Parathyroid adenoma (tissue), 2 donors: ENCODE measurements at regions not wholly inside any gene's neighbourhood (a gene's known extent, or its start where the extent isn't known, plus 50 kb on each side); places are given as distances from the start of the nearest gene placed in this dataset.

Experiments used
- H2AFZ ChIP-seq: fragments of 300-600 bp; sonication (generic); one replicate; pipeline ENCODE4 v1.7.0; 2017; ENCODE audit warnings: antibody characterized with exemption, mild to moderate bottlenecking
- H3K27ac ChIP-seq: fragments of 300-600 bp; sonication (generic); one replicate; pipeline ENCODE4 v1.7.0; 2017
- H3K27me3 ChIP-seq: fragments of 300-600 bp; sonication (generic); one replicate; pipeline ENCODE4 v1.7.0; 2017; ENCODE audit warnings: low read length; ENCODE audit not compliant: control insufficient read depth, insufficient read depth
- H3K36me3 ChIP-seq: fragments of 300-600 bp; sonication (generic); one replicate; pipeline ENCODE4 v1.7.0; 2017; ENCODE audit warnings: low read length; ENCODE audit not compliant: control insufficient read depth, insufficient read depth
- H3K4me1 ChIP-seq: fragments of 300-600 bp; sonication (generic); one replicate; pipeline ENCODE4 v1.7.0; 2017; ENCODE audit warnings: control low read depth
- H3K4me2 ChIP-seq: fragments of 300-600 bp; sonication (generic); one replicate; pipeline ENCODE4 v1.7.0; 2017; ENCODE audit warnings: low read length
- H3K4me3 ChIP-seq: fragments of 300-600 bp; sonication (generic); one replicate; pipeline ENCODE4 v1.7.0; 2017; ENCODE audit warnings: low read depth, low read length
- H3K79me2 ChIP-seq: fragments of 300-600 bp; sonication (generic); one replicate; pipeline ENCODE4 v1.7.0; 2017; ENCODE audit warnings: control low read depth
- H3K9ac ChIP-seq: fragments of 300-600 bp; sonication (generic); one replicate; pipeline ENCODE4 v1.7.0; 2017; ENCODE audit warnings: mild to moderate bottlenecking
- H3K9me3 ChIP-seq: fragments of 300-600 bp; sonication (generic); one replicate; pipeline ENCODE4 v1.7.0; 2017; ENCODE audit warnings: low read length; ENCODE audit not compliant: control insufficient read depth
- CTCF ChIP-seq: fragments of 300-600 bp; sonication (generic); IDR thresholded peaks from one replicate; pipeline ENCODE4 v1.7.0; 2017; ENCODE audit warnings: antibody characterized with exemption, mild to moderate bottlenecking
- donor health status: primary hyperparathyroidism.

- H3K4me3 ChIP-seq: no peak overlapping the region
Measured at GRCh38 chr21:41016472-41016871, 151.5 kb upstream of the BACE2 start.

GRCh38 chr21:41018431-41018830 is 149.5 kb upstream of the BACE2 start:
- Histone ChIP-seq H3K4me1 (no peaks in the 10 kb centered on the region), H3K27ac (no peak overlapping the region), H3K4me2 (no peak overlapping the region), H3K27me3 (no peaks in the 10 kb centered on the region), H2AFZ (no peak overlapping the region), H3K79me2 (no peaks in the 10 kb centered on the region), H3K36me3 (no peaks in the 10 kb centered on the region), H3K9me3 (no peaks in the 10 kb centered on the region), H3K9ac (no peak overlapping the region), H3K4me3 (no peak overlapping the region)
- no peak for TF ChIP-seq CTCF

More at GRCh38 chr21:41016472-41016871, 151.5 kb upstream of the BACE2 start:
- no peak overlapping the region for H3K9ac ChIP-seq
- no peaks in the 10 kb centered on the region for H3K27me3 ChIP-seq
- no peaks in the 10 kb centered on the region for H3K79me2 ChIP-seq
- no peak overlapping the region for H3K4me2 ChIP-seq
- H2AFZ ChIP-seq: no peak overlapping the region
- TF ChIP-seq CTCF: no peak
- no peaks in the 10 kb centered on the region for H3K9me3 ChIP-seq
- H3K4me1 ChIP-seq: no peaks in the 10 kb centered on the region
- no peak overlapping the region for H3K27ac ChIP-seq
- no peaks in the 10 kb centered on the region for H3K36me3 ChIP-seq

- TF ChIP-seq CTCF: no peak
- no peaks in the 10 kb centered on the region for H3K9me3 ChIP-seq
Measured at GRCh38 chr21:41023936-41024335, 144.0 kb upstream of the BACE2 start.

GRCh38 chr21:41024341-41024740 is 143.6 kb upstream of the BACE2 start:
- H3K27ac ChIP-seq: no peak overlapping the region
- no peaks in the 10 kb centered on the region for H3K27me3 ChIP-seq
- TF ChIP-seq CTCF: no peak
- H3K4me3 ChIP-seq: no peak overlapping the region
- H3K4me2 ChIP-seq: no peak overlapping the region
- no peaks in the 10 kb centered on the region for H3K9me3 ChIP-seq
- H2AFZ ChIP-seq: no peak overlapping the region
- H3K4me1 ChIP-seq: no peaks in the 10 kb centered on the region
- H3K9ac ChIP-seq: no peak overlapping the region
- no peaks in the 10 kb centered on the region for H3K79me2 ChIP-seq
- H3K36me3 ChIP-seq: no peaks in the 10 kb centered on the region

More at GRCh38 chr21:41023936-41024335, 144.0 kb upstream of the BACE2 start:
- Histone ChIP-seq H3K9ac (no peak overlapping the region), H3K4me1 (no peaks in the 10 kb centered on the region), H3K79me2 (no peaks in the 10 kb centered on the region), H3K36me3 (no peaks in the 10 kb centered on the region), H3K4me2 (no peak overlapping the region), H3K27me3 (no peaks in the 10 kb centered on the region), H3K4me3 (no peak overlapping the region), H2AFZ (no peak overlapping the region), H3K27ac (no peak overlapping the region)

GRCh38 chr21:41024746-41025254 is 143.2 kb upstream of the BACE2 start:
- no peaks in the 10 kb centered on the region for H3K27me3 ChIP-seq
- no peaks in the 10 kb centered on the region for H3K4me1 ChIP-seq
- H2AFZ ChIP-seq: no peak overlapping the region
- H3K27ac ChIP-seq: no peak overlapping the region
- H3K4me2 ChIP-seq: no peak overlapping the region
- no peaks in the 10 kb centered on the region for H3K9me3 ChIP-seq
- no peaks in the 10 kb centered on the region for H3K79me2 ChIP-seq
- no peak overlapping the region for H3K9ac ChIP-seq
- H3K36me3 ChIP-seq: no peaks in the 10 kb centered on the region
- no peak for TF ChIP-seq CTCF
- no peak overlapping the region for H3K4me3 ChIP-seq
